ENCODE measurements at regions not wholly inside any gene's neighbourhood (a gene's known extent, or its start where the extent isn't known, plus 50 kb on each side); places are given as distances from the start of the nearest gene placed in this dataset.

- Histone ChIP-seq H3K27ac (ENCODE audit: low read length) (no peak overlapping the region), H3K36me3 (ENCODE audit: insufficient read depth, low read depth, low read length) (no peaks in the 10 kb centered on the region), H3K27me3 (ENCODE audit: insufficient read depth, low read length) (no peaks in the 10 kb centered on the region)
Observed at GRCh38 chr18:42137693-42138375, 182.8 kb downstream of the PIK3C3 start.

GRCh38 chr18:42141439-42141838 is 186.4 kb downstream of the PIK3C3 start:
- Histone ChIP-seq H3K9me3 (ENCODE audit: insufficient read depth, low read depth, low read length) (peaks cover 21% of the 10 kb centered on the region), H3K36me3 (ENCODE audit: insufficient read depth, low read depth, low read length) (no peaks in the 10 kb centered on the region), H3K27me3 (ENCODE audit: insufficient read depth, low read length) (no peaks in the 10 kb centered on the region), H3K9ac (ENCODE audit: low read depth, low read length) (no peak overlapping the region), H3K4me3 (ENCODE audit: low read length) (no peak overlapping the region), H3K4me1 (ENCODE audit: insufficient read depth, low read length) (no peaks in the 10 kb centered on the region), H3K27ac (ENCODE audit: low read length) (no peak overlapping the region)

More at GRCh38 chr18:42137693-42138375, 182.8 kb downstream of the PIK3C3 start:
- H3K4me1 ChIP-seq (ENCODE audit: insufficient read depth, low read length), result no peaks in the 10 kb centered on the region
- no peak overlapping the region for H3K9ac ChIP-seq (ENCODE audit: low read depth, low read length)
- H3K9me3 ChIP-seq (ENCODE audit: insufficient read depth, low read depth, low read length), result peaks cover 21% of the 10 kb centered on the region
- no peak overlapping the region for H3K4me3 ChIP-seq (ENCODE audit: low read length)

GRCh38 chr18:42155024-42155423 is 200.0 kb downstream of the PIK3C3 start:
- Histone ChIP-seq H3K27ac (ENCODE audit: low read length) (no peak overlapping the region), H3K36me3 (ENCODE audit: insufficient read depth, low read depth, low read length) (no peaks in the 10 kb centered on the region), H3K4me1 (ENCODE audit: insufficient read depth, low read length) (no peaks in the 10 kb centered on the region), H3K4me3 (ENCODE audit: low read length) (no peak overlapping the region), H3K27me3 (ENCODE audit: insufficient read depth, low read length) (no peaks in the 10 kb centered on the region), H3K9ac (ENCODE audit: low read depth, low read length) (no peak overlapping the region), H3K9me3 (ENCODE audit: insufficient read depth, low read depth, low read length) (no peaks in the 10 kb centered on the region)

- no peaks in the 10 kb centered on the region for H3K4me1 ChIP-seq (ENCODE audit: insufficient read depth, low read length)
- no peaks in the 10 kb centered on the region for H3K27me3 ChIP-seq (ENCODE audit: insufficient read depth, low read length)
- no peak overlapping the region for H3K4me3 ChIP-seq (ENCODE audit: low read length)
- H3K36me3 ChIP-seq (ENCODE audit: insufficient read depth, low read depth, low read length), result no peaks in the 10 kb centered on the region
- no peak overlapping the region for H3K27ac ChIP-seq (ENCODE audit: low read length)
- H3K9ac ChIP-seq (ENCODE audit: low read depth, low read length), result no peak overlapping the region
- H3K9me3 ChIP-seq (ENCODE audit: insufficient read depth, low read depth, low read length), result no peaks in the 10 kb centered on the region
Observed at GRCh38 chr18:42156281-42156680, 201.2 kb downstream of the PIK3C3 start.

GRCh38 chr18:42157420-42157819 is 202.4 kb downstream of the PIK3C3 start:
- Histone ChIP-seq H3K36me3 (ENCODE audit: insufficient read depth, low read depth, low read length) (no peaks in the 10 kb centered on the region), H3K9ac (ENCODE audit: low read depth, low read length) (no peak overlapping the region), H3K4me3 (ENCODE audit: low read length) (no peak overlapping the region), H3K9me3 (ENCODE audit: insufficient read depth, low read depth, low read length) (no peaks in the 10 kb centered on the region), H3K4me1 (ENCODE audit: insufficient read depth, low read length) (no peaks in the 10 kb centered on the region), H3K27ac (ENCODE audit: low read length) (no peak overlapping the region), H3K27me3 (ENCODE audit: insufficient read depth, low read length) (no peaks in the 10 kb centered on the region)

GRCh38 chr18:42157878-42158277 is 202.8 kb downstream of the PIK3C3 start:
- no peak overlapping the region for H3K9ac ChIP-seq (ENCODE audit: low read depth, low read length)
- no peaks in the 10 kb centered on the region for H3K9me3 ChIP-seq (ENCODE audit: insufficient read depth, low read depth, low read length)
- H3K27me3 ChIP-seq (ENCODE audit: insufficient read depth, low read length), result no peaks in the 10 kb centered on the region
- no peak overlapping the region for H3K27ac ChIP-seq (ENCODE audit: low read length)
- H3K4me3 ChIP-seq (ENCODE audit: low read length), result no peak overlapping the region
- H3K4me1 ChIP-seq (ENCODE audit: insufficient read depth, low read length), result no peaks in the 10 kb centered on the region
- no peaks in the 10 kb centered on the region for H3K36me3 ChIP-seq (ENCODE audit: insufficient read depth, low read depth, low read length)

- Histone ChIP-seq H3K9me3 (ENCODE audit: insufficient read depth, low read depth, low read length) (no peaks in the 10 kb centered on the region), H3K36me3 (ENCODE audit: insufficient read depth, low read depth, low read length) (no peaks in the 10 kb centered on the region), H3K9ac (ENCODE audit: low read depth, low read length) (no peak overlapping the region), H3K4me1 (ENCODE audit: insufficient read depth, low read length) (no peaks in the 10 kb centered on the region), H3K27ac (ENCODE audit: low read length) (no peak overlapping the region), H3K4me3 (ENCODE audit: low read length) (no peak overlapping the region), H3K27me3 (ENCODE audit: insufficient read depth, low read length) (no peaks in the 10 kb centered on the region)
Observed at GRCh38 chr18:42159146-42159545, 204.1 kb downstream of the PIK3C3 start.

- Histone ChIP-seq H3K36me3 (ENCODE audit: insufficient read depth, low read depth, low read length) (no peaks in the 10 kb centered on the region), H3K27ac (ENCODE audit: low read length) (no peak overlapping the region), H3K9me3 (ENCODE audit: insufficient read depth, low read depth, low read length) (no peaks in the 10 kb centered on the region), H3K9ac (ENCODE audit: low read depth, low read length) (no peak overlapping the region), H3K4me3 (ENCODE audit: low read length) (no peak overlapping the region), H3K4me1 (ENCODE audit: insufficient read depth, low read length) (no peaks in the 10 kb centered on the region), H3K27me3 (ENCODE audit: insufficient read depth, low read length) (no peaks in the 10 kb centered on the region)
Observed at GRCh38 chr18:42163321-42163720, 208.3 kb downstream of the PIK3C3 start.

GRCh38 chr18:42164556-42164955 is 209.5 kb downstream of the PIK3C3 start:
- no peak overlapping the region for H3K27ac ChIP-seq (ENCODE audit: low read length)
- no peaks in the 10 kb centered on the region for H3K9me3 ChIP-seq (ENCODE audit: insufficient read depth, low read depth, low read length)
- H3K9ac ChIP-seq (ENCODE audit: low read depth, low read length), result no peak overlapping the region
- H3K4me1 ChIP-seq (ENCODE audit: insufficient read depth, low read length), result no peaks in the 10 kb centered on the region
- H3K36me3 ChIP-seq (ENCODE audit: insufficient read depth, low read depth, low read length), result no peaks in the 10 kb centered on the region
- H3K27me3 ChIP-seq (ENCODE audit: insufficient read depth, low read length), result no peaks in the 10 kb centered on the region
- H3K4me3 ChIP-seq (ENCODE audit: low read length), result no peak overlapping the region

- Histone ChIP-seq H3K36me3 (ENCODE audit: insufficient read depth, low read depth, low read length) (no peaks in the 10 kb centered on the region), H3K9me3 (ENCODE audit: insufficient read depth, low read depth, low read length) (no peaks in the 10 kb centered on the region), H3K27ac (ENCODE audit: low read length) (no peak overlapping the region), H3K9ac (ENCODE audit: low read depth, low read length) (no peak overlapping the region), H3K4me1 (ENCODE audit: insufficient read depth, low read length) (no peaks in the 10 kb centered on the region), H3K4me3 (ENCODE audit: low read length) (no peak overlapping the region), H3K27me3 (ENCODE audit: insufficient read depth, low read length) (no peaks in the 10 kb centered on the region)
Observed at GRCh38 chr18:42165922-42166513, 211.0 kb downstream of the PIK3C3 start.

GRCh38 chr18:42168487-42168886 is 213.5 kb downstream of the PIK3C3 start:
- Histone ChIP-seq H3K9me3 (ENCODE audit: insufficient read depth, low read depth, low read length) (no peaks in the 10 kb centered on the region), H3K27me3 (ENCODE audit: insufficient read depth, low read length) (no peaks in the 10 kb centered on the region), H3K27ac (ENCODE audit: low read length) (no peak overlapping the region), H3K4me1 (ENCODE audit: insufficient read depth, low read length) (no peaks in the 10 kb centered on the region), H3K36me3 (ENCODE audit: insufficient read depth, low read depth, low read length) (no peaks in the 10 kb centered on the region), H3K4me3 (ENCODE audit: low read length) (no peak overlapping the region), H3K9ac (ENCODE audit: low read depth, low read length) (no peak overlapping the region)

- no peaks in the 10 kb centered on the region for H3K9me3 ChIP-seq (ENCODE audit: insufficient read depth, low read depth, low read length)
- H3K27me3 ChIP-seq (ENCODE audit: insufficient read depth, low read length), result no peaks in the 10 kb centered on the region
- no peaks in the 10 kb centered on the region for H3K4me1 ChIP-seq (ENCODE audit: insufficient read depth, low read length)
- no peaks in the 10 kb centered on the region for H3K36me3 ChIP-seq (ENCODE audit: insufficient read depth, low read depth, low read length)
- H3K27ac ChIP-seq (ENCODE audit: low read length), result no peak overlapping the region
- H3K4me3 ChIP-seq (ENCODE audit: low read length), result no peak overlapping the region
- H3K9ac ChIP-seq (ENCODE audit: low read depth, low read length), result no peak overlapping the region
Observed at GRCh38 chr18:42168907-42169306, 213.9 kb downstream of the PIK3C3 start.
